ENCODE measurements at regions not wholly inside any gene's neighbourhood (a gene's known extent, or its start where the extent isn't known, plus 50 kb on each side); places are given as distances from the start of the nearest gene placed in this dataset.
A peak's percentile ranks its signal among the peaks of the same experiment; 100 is the strongest.
"Not testable (repeated sequence)": the region's sequence is repeated elsewhere in the genome, so short reads cannot be mapped to it uniquely, and the experiment has no call there.

DNA sequence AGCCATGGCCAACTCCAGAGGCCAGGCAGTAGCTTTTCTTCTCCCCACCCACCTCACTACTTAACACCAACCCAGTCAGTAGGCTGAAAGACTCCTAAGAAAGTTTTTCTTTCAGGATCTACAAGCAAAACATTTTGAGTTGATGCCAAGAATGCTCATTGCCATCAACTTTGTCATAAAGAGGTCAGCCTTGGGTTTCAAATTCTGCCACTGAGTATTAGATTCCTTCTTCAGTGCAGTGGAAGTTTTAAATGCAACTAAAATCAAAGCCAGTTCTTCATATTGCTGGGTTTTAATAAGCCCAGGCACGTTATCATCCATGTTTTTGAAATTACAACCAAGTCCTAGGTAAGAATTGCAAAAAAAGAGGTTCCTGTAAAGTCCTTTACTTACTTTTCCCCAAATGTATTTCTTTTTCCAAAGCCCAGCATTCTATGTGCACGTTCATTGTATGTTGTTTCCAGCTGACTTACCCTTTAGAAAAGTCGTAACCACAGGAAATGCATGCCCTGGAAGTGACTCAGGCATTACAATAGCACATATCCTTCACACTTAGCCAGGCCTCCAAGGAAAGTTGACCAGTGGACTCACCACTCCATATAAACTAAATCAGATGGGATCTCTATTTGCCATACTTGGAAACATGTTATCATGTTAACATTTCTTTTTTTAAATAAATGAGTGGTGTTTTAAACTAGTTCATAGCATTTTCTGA lies 229.9 kb downstream of the SOX3 start:
- H3K27me3 ChIP-seq (replicated peaks): no peaks in the 10 kb centered on the region
- in situ Hi-C loops (cut with HindIII; ENCODE audit: low pct_ligation_motif_present, low sequenced_read_pairs): no loop called here

DNA sequence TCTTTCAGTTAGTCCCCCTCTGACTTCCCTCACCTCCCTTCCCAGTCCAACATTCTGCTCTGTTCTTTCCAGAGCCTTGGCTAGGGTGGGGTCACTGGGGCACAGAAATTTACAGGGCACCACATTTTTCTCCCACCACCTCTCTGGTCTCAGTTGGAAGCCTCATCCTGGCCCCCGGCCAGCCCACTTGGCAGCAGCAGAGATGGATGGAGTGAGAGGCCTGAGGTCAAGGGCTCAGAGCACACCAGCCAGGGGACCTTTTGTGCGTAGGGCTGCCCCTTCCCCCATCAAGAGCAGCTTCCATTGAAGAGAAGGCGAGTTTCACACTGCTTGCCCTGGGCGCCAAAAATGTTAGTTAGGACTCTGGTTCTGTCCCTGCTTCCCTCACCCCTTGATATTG lies 230.9 kb downstream of the SOX3 start:
- no peak for DNase-seq
- TF ChIP-seq, protein P1, sequence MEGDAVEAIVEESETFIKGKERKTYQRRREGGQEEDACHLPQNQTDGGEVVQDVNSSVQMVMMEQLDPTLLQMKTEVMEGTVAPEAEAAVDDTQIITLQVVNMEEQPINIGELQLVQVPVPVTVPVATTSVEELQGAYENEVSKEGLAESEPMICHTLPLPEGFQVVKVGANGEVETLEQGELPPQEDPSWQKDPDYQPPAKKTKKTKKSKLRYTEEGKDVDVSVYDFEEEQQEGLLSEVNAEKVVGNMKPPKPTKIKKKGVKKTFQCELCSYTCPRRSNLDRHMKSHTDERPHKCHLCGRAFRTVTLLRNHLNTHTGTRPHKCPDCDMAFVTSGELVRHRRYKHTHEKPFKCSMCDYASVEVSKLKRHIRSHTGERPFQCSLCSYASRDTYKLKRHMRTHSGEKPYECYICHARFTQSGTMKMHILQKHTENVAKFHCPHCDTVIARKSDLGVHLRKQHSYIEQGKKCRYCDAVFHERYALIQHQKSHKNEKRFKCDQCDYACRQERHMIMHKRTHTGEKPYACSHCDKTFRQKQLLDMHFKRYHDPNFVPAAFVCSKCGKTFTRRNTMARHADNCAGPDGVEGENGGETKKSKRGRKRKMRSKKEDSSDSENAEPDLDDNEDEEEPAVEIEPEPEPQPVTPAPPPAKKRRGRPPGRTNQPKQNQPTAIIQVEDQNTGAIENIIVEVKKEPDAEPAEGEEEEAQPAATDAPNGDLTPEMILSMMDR (IDR thresholded peaks at IDR 0.05; ENCODE audit: low read depth, low read length, missing control alignments): no peak
- in situ Hi-C loops (cut with HindIII; ENCODE audit: low pct_ligation_motif_present, low sequenced_read_pairs): no loop called here
- Histone ChIP-seq H3K36me3 (replicated peaks) (no peaks in the 10 kb centered on the region), H3K27me3 (replicated peaks) (no peaks in the 10 kb centered on the region), H3K4me3 (ENCODE audit: low read depth, low read length) (no peak overlapping the region), H3K27ac (no peak overlapping the region)

More for the DNA sequence above, 229.9 kb downstream of the SOX3 start:
- Histone ChIP-seq H3K27ac (no peak overlapping the region), H3K4me3 (ENCODE audit: low read depth, low read length) (no peak overlapping the region), H3K36me3 (replicated peaks) (no peaks in the 10 kb centered on the region)
- DNase-seq: peak; percentile 1
- TF ChIP-seq, protein P1 (IDR thresholded peaks at IDR 0.05; ENCODE audit: low read depth, low read length, missing control alignments): no peak

DNA sequence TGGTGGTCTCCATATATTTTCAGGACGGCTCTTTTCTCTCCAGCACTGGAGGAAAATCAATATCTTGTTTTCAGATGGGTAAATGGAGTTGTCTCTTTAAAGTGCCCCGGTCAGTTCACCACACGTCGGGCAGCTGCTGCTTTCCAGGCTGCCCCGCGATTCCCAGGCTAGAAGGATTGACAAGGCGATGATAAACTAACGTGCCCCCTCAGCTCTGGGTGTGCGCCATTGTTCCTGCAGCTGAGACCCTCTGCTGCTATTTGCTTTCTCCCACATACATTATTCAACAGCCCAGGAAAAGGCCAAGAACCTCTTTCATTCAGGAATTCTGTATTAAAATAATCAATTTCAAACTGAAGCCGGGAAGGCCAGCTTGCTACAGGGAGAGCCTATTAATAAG lies 254.5 kb downstream of the SOX3 start:
- in situ Hi-C loops (cut with HindIII; ENCODE audit: low pct_ligation_motif_present, low sequenced_read_pairs): no loop called here
- no peak overlapping the region for H3K27ac ChIP-seq
- no peaks in the 10 kb centered on the region for H3K27me3 ChIP-seq (replicated peaks)
- TF ChIP-seq, protein P1 (IDR thresholded peaks at IDR 0.05; ENCODE audit: low read depth, low read length, missing control alignments): no peak
- H3K4me3 ChIP-seq (ENCODE audit: low read depth, low read length): no peak overlapping the region
- H3K36me3 ChIP-seq (replicated peaks): no peaks in the 10 kb centered on the region
- no peak for DNase-seq

DNA sequence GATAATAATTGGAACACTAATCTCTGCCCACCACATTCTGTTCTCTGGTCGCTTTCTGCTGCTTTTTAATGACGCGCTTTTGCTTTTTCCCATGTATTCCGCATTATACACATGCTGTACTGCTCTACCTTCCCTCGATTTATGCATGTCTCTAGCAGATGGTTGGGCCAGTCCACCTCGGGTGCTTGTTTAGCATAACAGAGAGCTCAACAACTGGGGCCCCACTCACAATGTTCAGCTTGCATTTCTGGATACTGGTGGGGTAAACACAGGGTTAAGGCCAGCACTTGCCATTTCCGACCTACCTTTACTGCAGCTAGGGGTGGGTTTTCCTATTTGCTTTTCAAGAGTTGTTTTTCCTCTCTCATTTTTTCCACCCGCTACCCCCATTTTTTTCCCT lies 255.8 kb downstream of the SOX3 start:
- no peaks in the 10 kb centered on the region for H3K27me3 ChIP-seq (replicated peaks)
- in situ Hi-C loops (cut with HindIII; ENCODE audit: low pct_ligation_motif_present, low sequenced_read_pairs): no loop called here
- TF ChIP-seq, protein P1 (IDR thresholded peaks at IDR 0.05; ENCODE audit: low read depth, low read length, missing control alignments): no peak
- no peak overlapping the region for H3K27ac ChIP-seq
- H3K4me3 ChIP-seq (ENCODE audit: low read depth, low read length): no peak overlapping the region
- DNase-seq: no peak
- H3K36me3 ChIP-seq (replicated peaks): no peaks in the 10 kb centered on the region

DNA sequence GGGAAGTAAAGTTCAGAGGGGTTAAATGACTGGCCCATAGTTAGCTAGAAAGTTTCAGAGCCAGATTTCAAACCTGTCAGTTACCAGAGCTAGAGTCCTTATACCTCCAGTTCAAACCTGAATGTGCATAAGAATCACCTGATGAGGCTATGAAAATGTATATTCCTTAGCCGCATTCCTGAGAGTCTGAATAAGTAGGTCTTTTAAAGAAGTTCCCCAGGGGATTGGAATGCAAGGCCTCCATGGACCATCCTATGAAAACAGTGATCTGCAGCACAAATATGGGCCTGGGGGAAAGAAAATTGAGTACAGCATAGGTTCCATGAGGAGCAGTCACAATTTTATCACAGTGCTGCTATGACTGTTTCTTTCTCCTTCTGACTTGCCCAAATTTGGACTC lies 263.9 kb upstream of the CXorf66 start:
- no peak for DNase-seq
- no peak overlapping the region for H3K4me3 ChIP-seq (ENCODE audit: low read depth, low read length)
- no peaks in the 10 kb centered on the region for H3K27me3 ChIP-seq (replicated peaks)
- H3K36me3 ChIP-seq (replicated peaks): no peaks in the 10 kb centered on the region
- TF ChIP-seq, protein P1 (IDR thresholded peaks at IDR 0.05; ENCODE audit: low read depth, low read length, missing control alignments): no peak
- in situ Hi-C loops (cut with HindIII; ENCODE audit: low pct_ligation_motif_present, low sequenced_read_pairs): no loop called here
- no peak overlapping the region for H3K27ac ChIP-seq

DNA sequence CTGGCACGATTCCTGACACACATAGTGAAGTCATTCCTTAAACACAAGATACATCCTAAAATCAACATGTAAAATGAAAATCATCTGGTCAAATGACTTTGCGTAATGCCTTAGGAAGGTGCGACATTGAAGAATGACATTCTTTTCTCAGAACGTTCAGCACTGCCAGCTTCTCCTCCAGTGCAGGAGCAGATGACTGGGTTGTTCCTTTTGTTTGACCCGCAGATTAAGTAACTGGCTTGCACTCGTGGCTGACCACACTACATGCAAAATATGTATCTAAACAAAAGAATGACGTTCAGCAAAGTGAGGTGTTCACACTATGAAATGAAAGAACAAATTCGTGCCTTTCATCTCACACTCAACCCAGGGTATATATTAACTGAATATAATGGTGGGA lies 260.7 kb upstream of the CXorf66 start:
- in situ Hi-C loops (cut with HindIII; ENCODE audit: low pct_ligation_motif_present, low sequenced_read_pairs); H3K4me3 ChIP-seq (ENCODE audit: low read depth, low read length); H3K27me3 ChIP-seq (replicated peaks); H3K27ac ChIP-seq; DNase-seq; H3K36me3 ChIP-seq (replicated peaks): not testable (repeated sequence)

DNA sequence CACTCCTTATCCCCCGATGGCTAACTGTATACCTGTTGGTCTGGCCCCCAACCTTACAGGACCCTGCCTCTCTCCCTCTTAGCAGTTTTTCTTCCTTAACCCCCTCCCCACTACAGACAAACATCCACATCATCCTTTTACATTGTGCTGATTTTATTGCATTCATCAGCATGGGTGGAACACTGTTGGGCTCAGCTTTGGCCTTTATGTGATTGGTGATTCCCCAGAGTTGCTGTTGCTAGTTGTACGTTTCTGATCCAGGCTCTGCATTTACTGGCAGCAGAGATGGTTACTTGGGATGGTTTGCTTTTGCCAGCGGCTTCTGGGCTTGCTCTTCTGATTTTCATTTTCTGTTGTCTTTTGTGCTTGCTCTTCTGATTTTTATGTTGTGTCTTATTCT lies 250.6 kb upstream of the CXorf66 start:
- in situ Hi-C loops (cut with HindIII; ENCODE audit: low pct_ligation_motif_present, low sequenced_read_pairs); H3K4me3 ChIP-seq (ENCODE audit: low read depth, low read length); DNase-seq; H3K27me3 ChIP-seq (replicated peaks); H3K36me3 ChIP-seq (replicated peaks); H3K27ac ChIP-seq: not testable (repeated sequence)

DNA sequence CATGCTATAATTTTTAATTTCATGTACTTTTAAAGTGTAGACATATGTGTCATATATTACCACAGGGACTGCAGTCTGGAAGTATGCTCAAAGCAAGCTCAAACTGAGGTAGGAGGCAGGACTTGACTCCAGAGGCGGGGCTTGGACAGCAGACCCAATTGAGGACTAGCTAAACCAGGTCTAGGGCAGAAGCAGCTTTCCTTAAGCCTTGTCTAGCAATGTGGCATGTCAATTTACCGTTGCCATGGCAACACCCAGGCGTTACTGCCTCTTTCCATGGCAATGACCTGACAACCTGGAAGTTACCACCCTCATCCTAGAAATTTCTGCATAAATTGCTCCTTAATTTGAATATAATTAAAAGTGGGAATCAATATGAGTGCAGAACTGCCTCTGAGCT lies 249.2 kb upstream of the CXorf66 start:
- H3K27me3 ChIP-seq (replicated peaks); DNase-seq: not testable (repeated sequence)

More for the DNA sequence above, 249.2 kb upstream of the CXorf66 start:
- H3K36me3 ChIP-seq (replicated peaks); in situ Hi-C loops (cut with HindIII; ENCODE audit: low pct_ligation_motif_present, low sequenced_read_pairs); H3K27ac ChIP-seq; H3K4me3 ChIP-seq (ENCODE audit: low read depth, low read length): not testable (repeated sequence)
